Adipocyte (in vitro differentiated cells): ENCODE measurements at regions not wholly inside any gene's neighbourhood (a gene's known extent, or its start where the extent isn't known, plus 50 kb on each side); places are given as distances from the start of the nearest gene placed in this dataset.

Source experiments
- DNase-seq: peaks from one replicate; pipeline ENCODE4 v3.0.0-alpha.2; 2015; ENCODE audit warnings: low read depth
- H3K27me3 ChIP-seq: replicated peaks from 2 replicates; pipeline ENCODE4 v1.7.0; 2013; ENCODE audit warnings: mild to moderate bottlenecking, low read length, moderate library complexity; ENCODE audit not compliant: control insufficient read depth, insufficient read depth
- H3K36me3 ChIP-seq: 2 replicates; pipeline ENCODE4 v1.7.0; 2013; ENCODE audit warnings: low read length, mild to moderate bottlenecking, moderate library complexity; ENCODE audit not compliant: control insufficient read depth, insufficient read depth, severe bottlenecking
- H3K4me1 ChIP-seq: 2 replicates; pipeline ENCODE4 v1.7.0; 2013; ENCODE audit warnings: mild to moderate bottlenecking, low read length, moderate library complexity; ENCODE audit not compliant: control insufficient read depth, insufficient read depth
- H3K4me3 ChIP-seq: 2 replicates; pipeline ENCODE4 v1.7.0; 2013; ENCODE audit warnings: mild to moderate bottlenecking, low read length, moderate library complexity
- H3K9ac ChIP-seq: 2 replicates; pipeline ENCODE4 v1.7.0; 2013; ENCODE audit warnings: mild to moderate bottlenecking, low read length, moderate library complexity
- H3K9me3 ChIP-seq: 2 replicates; pipeline ENCODE4 v1.7.0; 2013; ENCODE audit warnings: mild to moderate bottlenecking, low read length, moderate library complexity; ENCODE audit not compliant: control insufficient read depth

GRCh38 chr4:179867300-179867878 lies 2375.8 kb upstream of the TENM3 start:
- no peak overlapping the region for H3K4me3 ChIP-seq
- DNase-seq, result peak; percentile 64
- no peaks in the 10 kb centered on the region for H3K4me1 ChIP-seq
- H3K36me3 ChIP-seq, result no peaks in the 10 kb centered on the region
- H3K9ac ChIP-seq, result no peak overlapping the region
- H3K9me3 ChIP-seq, result no peaks in the 10 kb centered on the region
- H3K27me3 ChIP-seq, result no peaks in the 10 kb centered on the region

- H3K27me3 ChIP-seq, result no peaks in the 10 kb centered on the region
- H3K4me1 ChIP-seq, result no peaks in the 10 kb centered on the region
- no peak overlapping the region for H3K9ac ChIP-seq
- H3K36me3 ChIP-seq, result no peaks in the 10 kb centered on the region
- DNase-seq, result no peak
- H3K9me3 ChIP-seq, result no peaks in the 10 kb centered on the region
- no peak overlapping the region for H3K4me3 ChIP-seq
Observed at GRCh38 chr4:179871726-179872125, 2371.5 kb upstream of the TENM3 start.

GRCh38 chr4:179872755-179873154 lies 2370.4 kb upstream of the TENM3 start:
- H3K9me3 ChIP-seq, result no peaks in the 10 kb centered on the region
- H3K27me3 ChIP-seq, result no peaks in the 10 kb centered on the region
- H3K36me3 ChIP-seq, result no peaks in the 10 kb centered on the region
- H3K4me3 ChIP-seq, result no peak overlapping the region
- no peak for DNase-seq
- H3K9ac ChIP-seq, result no peak overlapping the region
- no peaks in the 10 kb centered on the region for H3K4me1 ChIP-seq

- no peaks in the 10 kb centered on the region for H3K4me1 ChIP-seq
- H3K36me3 ChIP-seq, result no peaks in the 10 kb centered on the region
- no peak overlapping the region for H3K4me3 ChIP-seq
- H3K9ac ChIP-seq, result no peak overlapping the region
- no peaks in the 10 kb centered on the region for H3K9me3 ChIP-seq
- H3K27me3 ChIP-seq, result no peaks in the 10 kb centered on the region
- peak; percentile 74 for DNase-seq
Observed at GRCh38 chr4:179880756-179881155, 2362.4 kb upstream of the TENM3 start.

GRCh38 chr4:179894066-179894778 lies 2349.0 kb upstream of the TENM3 start:
- peak; percentile 92 for DNase-seq
- H3K27me3 ChIP-seq, result no peaks in the 10 kb centered on the region

GRCh38 chr4:179919587-179919986 lies 2323.6 kb upstream of the TENM3 start:
- no peaks in the 10 kb centered on the region for H3K36me3 ChIP-seq
- no peak overlapping the region for H3K4me3 ChIP-seq
- H3K27me3 ChIP-seq, result no peaks in the 10 kb centered on the region
- no peak for DNase-seq
- H3K9ac ChIP-seq, result no peak overlapping the region
- H3K4me1 ChIP-seq, result no peaks in the 10 kb centered on the region
- no peaks in the 10 kb centered on the region for H3K9me3 ChIP-seq

More at GRCh38 chr4:179894066-179894778, 2349.0 kb upstream of the TENM3 start:
- Histone ChIP-seq H3K9me3 (peaks cover 4% of the 10 kb centered on the region), H3K36me3 (no peaks in the 10 kb centered on the region), H3K9ac (no peak overlapping the region), H3K4me1 (no peaks in the 10 kb centered on the region), H3K4me3 (no peak overlapping the region)

GRCh38 chr4:179927473-179927872 lies 2315.7 kb upstream of the TENM3 start:
- H3K27me3 ChIP-seq, result no peaks in the 10 kb centered on the region
- no peak for DNase-seq
- H3K4me1 ChIP-seq, result no peaks in the 10 kb centered on the region
- no peaks in the 10 kb centered on the region for H3K36me3 ChIP-seq
- H3K9ac ChIP-seq, result no peak overlapping the region
- no peak overlapping the region for H3K4me3 ChIP-seq
- H3K9me3 ChIP-seq, result peaks cover 4% of the 10 kb centered on the region

- Histone ChIP-seq H3K4me3 (no peak overlapping the region), H3K9ac (no peak overlapping the region), H3K27me3 (no peaks in the 10 kb centered on the region), H3K4me1 (no peaks in the 10 kb centered on the region), H3K9me3 (peaks cover 18% of the 10 kb centered on the region), H3K36me3 (no peaks in the 10 kb centered on the region)
- DNase-seq, result no peak
Observed at GRCh38 chr4:179941911-179942310, 2301.3 kb upstream of the TENM3 start.

- H3K36me3 ChIP-seq, result no peaks in the 10 kb centered on the region
- no peak overlapping the region for H3K9ac ChIP-seq
- H3K4me3 ChIP-seq, result no peak overlapping the region
- no peak for DNase-seq
- peaks cover 4% of the 10 kb centered on the region for H3K9me3 ChIP-seq
- H3K4me1 ChIP-seq, result no peaks in the 10 kb centered on the region
- H3K27me3 ChIP-seq, result no peaks in the 10 kb centered on the region
Observed at GRCh38 chr4:179976777-179977176, 2266.4 kb upstream of the TENM3 start.

- no peak for DNase-seq
- Histone ChIP-seq H3K9me3 (peaks cover 4% of the 10 kb centered on the region), H3K4me1 (no peaks in the 10 kb centered on the region), H3K36me3 (no peaks in the 10 kb centered on the region), H3K27me3 (no peaks in the 10 kb centered on the region), H3K4me3 (no peak overlapping the region), H3K9ac (no peak overlapping the region)
Observed at GRCh38 chr4:179977378-179977777, 2265.8 kb upstream of the TENM3 start.

- no peaks in the 10 kb centered on the region for H3K27me3 ChIP-seq
- H3K9ac ChIP-seq, result no peak overlapping the region
- H3K9me3 ChIP-seq, result peaks cover 4% of the 10 kb centered on the region
- H3K4me3 ChIP-seq, result no peak overlapping the region
- H3K4me1 ChIP-seq, result no peaks in the 10 kb centered on the region
- H3K36me3 ChIP-seq, result no peaks in the 10 kb centered on the region
- no peak for DNase-seq
Observed at GRCh38 chr4:179981161-179981560, 2262.0 kb upstream of the TENM3 start.

- no peak overlapping the region for H3K9ac ChIP-seq
- no peaks in the 10 kb centered on the region for H3K9me3 ChIP-seq
- H3K4me1 ChIP-seq, result no peaks in the 10 kb centered on the region
- no peaks in the 10 kb centered on the region for H3K36me3 ChIP-seq
- H3K4me3 ChIP-seq, result no peak overlapping the region
- H3K27me3 ChIP-seq, result no peaks in the 10 kb centered on the region
- no peak for DNase-seq
Observed at GRCh38 chr4:179989975-179990374, 2253.2 kb upstream of the TENM3 start.
